H9 (cell line): ENCODE measurements at regions not wholly inside any gene's neighbourhood (a gene's known extent, or its start where the extent isn't known, plus 50 kb on each side); places are given as distances from the start of the nearest gene placed in this dataset.

Experiments
- DNase-seq: peaks from one replicate; pipeline ENCODE4 v3.0.0-alpha.2; 2017
- H2AFZ ChIP-seq: one replicate; pipeline ENCODE4 v1.6.1; 2013; ENCODE audit warnings: mild to moderate bottlenecking, low read length, control low read depth, moderate library complexity
- H2AK5ac ChIP-seq: 2 replicates; pipeline ENCODE4 v1.6.1; 2013; ENCODE audit warnings: low read length, control low read depth, mixed read lengths; ENCODE audit not compliant: insufficient read length
- H2BK120ac ChIP-seq: one replicate; pipeline ENCODE4 v1.6.1; 2013; ENCODE audit warnings: low read depth, mild to moderate bottlenecking, low read length, control low read depth, inconsistent platforms; ENCODE audit not compliant: poor library complexity, severe bottlenecking
- H2BK12ac ChIP-seq: 2 replicates; pipeline ENCODE4 v1.6.1; 2013; ENCODE audit warnings: low read length, control low read depth, mixed read lengths, low read depth; ENCODE audit not compliant: insufficient read length
- H2BK15ac ChIP-seq: 2 replicates; pipeline ENCODE4 v1.6.1; 2013; ENCODE audit warnings: low read depth, low read length, control low read depth
- H2BK20ac ChIP-seq: one replicate; pipeline ENCODE4 v1.6.1; 2013; ENCODE audit warnings: low read depth, mild to moderate bottlenecking, low read length, control low read depth, inconsistent platforms; ENCODE audit not compliant: poor library complexity, severe bottlenecking
- H2BK5ac ChIP-seq: 2 replicates; pipeline ENCODE4 v1.6.1; 2013; ENCODE audit warnings: low read length, control low read depth, mixed read lengths; ENCODE audit not compliant: insufficient read length
- H3K14ac ChIP-seq: 2 replicates; pipeline ENCODE4 v1.6.1; 2013; ENCODE audit warnings: low read length, control low read depth; ENCODE audit not compliant: insufficient read depth
- H3K18ac ChIP-seq: 2 replicates; pipeline ENCODE4 v1.6.1; 2013; ENCODE audit warnings: low read depth, mild to moderate bottlenecking, mixed read lengths, low read length, control low read depth; ENCODE audit not compliant: insufficient read length
- H3K23ac ChIP-seq: 2 replicates; pipeline ENCODE4 v1.6.1; 2013; ENCODE audit warnings: low read length, control low read depth, mixed read lengths, low read depth; ENCODE audit not compliant: insufficient read length
- H3K23me2 ChIP-seq: 2 replicates; pipeline ENCODE4 v1.6.1; 2013; ENCODE audit warnings: low read depth, mild to moderate bottlenecking, mixed read lengths, low read length, control low read depth; ENCODE audit not compliant: insufficient read length, poor library complexity, severe bottlenecking
- H3K27ac ChIP-seq: 2 replicates; pipeline ENCODE4 v1.5.1; 2013; ENCODE audit warnings: low read length, control low read depth, mixed read lengths, low read depth; ENCODE audit not compliant: insufficient read length
- H3K27me3 ChIP-seq: 2 replicates; pipeline ENCODE4 v1.6.1; 2013; ENCODE audit warnings: low read length, control low read depth, inconsistent platforms; ENCODE audit not compliant: insufficient read depth
- H3K4ac ChIP-seq: 2 replicates; pipeline ENCODE4 v1.6.1; 2013; ENCODE audit warnings: low read depth, mild to moderate bottlenecking, control low read depth, inconsistent platforms, low read length, moderate library complexity
- H3K4me1 ChIP-seq: 2 replicates; pipeline ENCODE4 v1.6.1; 2013; ENCODE audit warnings: low read length, control low read depth, inconsistent platforms; ENCODE audit not compliant: insufficient read depth
- H3K4me2 ChIP-seq: 2 replicates; pipeline ENCODE4 v1.6.1; 2013; ENCODE audit warnings: low read length, control low read depth, mixed read lengths; ENCODE audit not compliant: insufficient read length, insufficient read depth
- H3K56ac ChIP-seq: 2 replicates; pipeline ENCODE4 v1.6.1; 2013; ENCODE audit warnings: low read depth, mild to moderate bottlenecking, mixed read lengths, low read length, control low read depth; ENCODE audit not compliant: insufficient read length
- H3K79me1 ChIP-seq: 2 replicates; pipeline ENCODE4 v1.6.1; 2013; ENCODE audit warnings: low read depth, mild to moderate bottlenecking, moderate library complexity, low read length, control low read depth, inconsistent platforms; ENCODE audit not compliant: insufficient read depth, poor library complexity, severe bottlenecking
- H3K79me2 ChIP-seq: 2 replicates; pipeline ENCODE4 v1.6.1; 2013; ENCODE audit warnings: low read length, control low read depth, inconsistent platforms; ENCODE audit not compliant: insufficient read depth
- H3K9ac ChIP-seq: 2 replicates; pipeline ENCODE4 v1.6.1; 2013; ENCODE audit warnings: low read length, control low read depth, mixed read lengths; ENCODE audit not compliant: insufficient read length; ENCODE audit errors: extremely low read depth
- H3K9me3 ChIP-seq: one replicate; pipeline ENCODE4 v1.6.1; 2013; ENCODE audit warnings: low read depth, low read length, inconsistent platforms; ENCODE audit not compliant: control insufficient read depth
- H3T11ph ChIP-seq: one replicate; pipeline ENCODE4 v1.6.1; 2013; ENCODE audit warnings: mild to moderate bottlenecking, low read length, control low read depth, inconsistent platforms
- H4K20me1 ChIP-seq: one replicate; pipeline ENCODE4 v1.6.1; 2013; ENCODE audit not compliant: control insufficient read depth, insufficient read length, insufficient read depth
- H4K5ac ChIP-seq: 2 replicates; pipeline ENCODE4 v1.6.1; 2013; ENCODE audit warnings: low read depth, mild to moderate bottlenecking, mixed read lengths, low read length, control low read depth; ENCODE audit not compliant: insufficient read length
- H4K8ac ChIP-seq: replicated peaks from 2 replicates; pipeline ENCODE4 v1.6.1; 2013; ENCODE audit warnings: low read length, control low read depth, mixed read lengths, low read depth; ENCODE audit not compliant: insufficient read length
- H4K91ac ChIP-seq: 2 replicates; pipeline ENCODE4 v1.6.1; 2013; ENCODE audit warnings: low read depth, mild to moderate bottlenecking, moderate library complexity, mixed read lengths, low read length, control low read depth; ENCODE audit not compliant: insufficient read length
- H3K27ac Mint-ChIP-seq, 3 experiments: 2 replicates in 2 of 3; 3 replicates in 1 of 3; pipeline ENCODE4 v1.8.0; 2020 to 2021; ENCODE audit warnings: mixed read lengths in 3 of 3, mild to moderate bottlenecking in 1 of 3, moderate library complexity in 1 of 3
- H3K27me3 Mint-ChIP-seq: 2 replicates; pipeline ENCODE4 v1.8.0; 2021; ENCODE audit warnings: low read depth, mild to moderate bottlenecking, moderate library complexity, mixed read lengths
- H3K36me3 Mint-ChIP-seq, 3 experiments: 2 replicates in 2 of 3; 3 replicates in 1 of 3; pipeline ENCODE4 v1.8.0; 2020 to 2021; ENCODE audit warnings: low read depth in 3 of 3, mixed read lengths in 3 of 3; ENCODE audit not compliant: insufficient read depth in 1 of 3
- H3K4me1 Mint-ChIP-seq, 2 experiments: 2 replicates each; pipeline ENCODE4 v1.8.0; 2020; ENCODE audit warnings: mixed read lengths in 2 of 2
- H3K4me3 Mint-ChIP-seq, 2 experiments: 2 replicates in 1 of 2; 3 replicates in 1 of 2; pipeline ENCODE4 v1.8.0; 2020 to 2021; ENCODE audit warnings: mild to moderate bottlenecking in 2 of 2, mixed read lengths in 2 of 2, moderate library complexity in 1 of 2
- H3K9me3 Mint-ChIP-seq, 2 experiments: 2 replicates in 1 of 2; 3 replicates in 1 of 2; pipeline ENCODE4 v1.8.0; 2020; ENCODE audit warnings: mild to moderate bottlenecking in 2 of 2, mixed read lengths in 2 of 2, moderate library complexity in 1 of 2
- CTCF ChIP-seq: fragments of 200-600 bp; sonication (generic); conservative IDR thresholded peaks from 3 replicates; pipeline ENCODE4 v1.8.0; 2021; ENCODE audit warnings: antibody characterized with exemption, mild to moderate bottlenecking
- WGBS: extraction: QIAGEN DNeasy Blood & Tissue Kit; methylation state at CpG from one replicate; pipeline ENCODE4 v1.1.7; 2013; ENCODE audit warnings: missing lambda C conversion rate, low lambda C conversion rate, mixed read lengths; ENCODE audit not compliant: insufficient read length; ENCODE audit errors: extremely low coverage; 5-methylcytosine and 5-hydroxymethylcytosine counted together

GRCh38 chr17:36870720-36870999 lies 66.6 kb upstream of the LHX1 start:
- no peak overlapping the region for H3K18ac ChIP-seq
- H3K23me2 ChIP-seq, result no peaks in the 10 kb centered on the region
- Mint-ChIP-seq H3K27ac (peak overlapping the region in 1 of 3 experiments; percentile 56; a peak in 3 of 7 replicates), H3K36me3 (peaks cover 0 to 2% (median 0%) of the 10 kb centered on the region in 3 experiments; a peak in 1 of 7 replicates), H3K27me3 (peaks cover 3% of the 10 kb centered on the region), H3K4me3 (no peak overlapping the region; a peak in 1 of 5 replicates), H3K4me1 (peaks cover 15 to 33% of the 10 kb centered on the region in 2 experiments), H3K9me3 (peaks cover 0 to 8% of the 10 kb centered on the region in 2 experiments; a peak in 4 of 5 replicates)
- no peak overlapping the region for H3K27ac ChIP-seq
- H4K8ac ChIP-seq, result no peak overlapping the region
- no peaks in the 10 kb centered on the region for H3K4me1 ChIP-seq
- H3K56ac ChIP-seq, result no peak overlapping the region
- H4K91ac ChIP-seq, result no peak overlapping the region
- H2BK5ac ChIP-seq, result no peak overlapping the region
- H3T11ph ChIP-seq, result no peak overlapping the region
- no peaks in the 10 kb centered on the region for H3K79me1 ChIP-seq
- no peaks in the 10 kb centered on the region for H3K27me3 ChIP-seq
- H2BK20ac ChIP-seq, result no peak overlapping the region
- TF ChIP-seq CTCF, result peak; percentile 29; the same call in 2 of the 3 replicates
- H2BK15ac ChIP-seq, result no peak overlapping the region
- H2BK12ac ChIP-seq, result no peak overlapping the region
- H3K9ac ChIP-seq, result no peak overlapping the region
- no peak overlapping the region for H3K14ac ChIP-seq
- WGBS, result no CpG with 5 or more reads among the region's 1 CpG
- no peaks in the 10 kb centered on the region for H3K79me2 ChIP-seq
- no peak overlapping the region for H3K4ac ChIP-seq
- no peak overlapping the region for H4K5ac ChIP-seq
- no peak overlapping the region for H2AK5ac ChIP-seq
- peak; percentile 58 for DNase-seq
- no peak overlapping the region for H3K23ac ChIP-seq
- no peaks in the 10 kb centered on the region for H3K9me3 ChIP-seq
- H2BK120ac ChIP-seq, result no peak overlapping the region
- no peak overlapping the region for H3K4me2 ChIP-seq
- H4K20me1 ChIP-seq, result no peaks in the 10 kb centered on the region
- no peak overlapping the region for H2AFZ ChIP-seq
